Keratinocyte (primary cell): ENCODE measurements at regions not wholly inside any gene's neighbourhood (a gene's known extent, or its start where the extent isn't known, plus 50 kb on each side); places are given as distances from the start of the nearest gene placed in this dataset.

ENCODE experiments used
- DNase-seq: peaks from one replicate; pipeline ENCODE4 v3.0.0-alpha.2; 2011; ENCODE audit warnings: low read depth, missing footprints, low spot score
- FAIRE-seq: peaks from 2 replicates; lab custom pipeline; 2011; peaks lifted over from hg19 to GRCh38; lab: Jason Lieb, UNC
- H2AFZ ChIP-seq: 2 replicates; pipeline ENCODE4 v1.6.0; 2012; ENCODE audit warnings: low read length, control low read depth, inconsistent platforms; ENCODE audit not compliant: control insufficient read depth
- H3K27ac ChIP-seq: 2 replicates; pipeline ENCODE4 v1.5.1; 2011; ENCODE audit warnings: low read length; ENCODE audit not compliant: control insufficient read depth, insufficient read depth
- H3K27me3 ChIP-seq: 3 replicates; pipeline ENCODE4 v1.6.0; 2011; ENCODE audit warnings: low read length; ENCODE audit not compliant: control insufficient read depth, insufficient read depth; ENCODE audit errors: extremely low read depth
- H3K36me3 ChIP-seq, 2 experiments: 2 replicates in 1 of 2; 3 replicates in 1 of 2; pipeline ENCODE4 v1.5.1; 2011; ENCODE audit warnings: low read length in 2 of 2, mild to moderate bottlenecking in 1 of 2; ENCODE audit not compliant: control insufficient read depth in 2 of 2, insufficient read depth in 2 of 2; ENCODE audit errors: extremely low read depth in 1 of 2
- H3K4me1 ChIP-seq: 3 replicates; pipeline ENCODE4 v1.5.1; 2011; ENCODE audit warnings: low read length; ENCODE audit not compliant: control insufficient read depth, insufficient read depth; ENCODE audit errors: extremely low read depth
- H3K4me2 ChIP-seq: 3 replicates; pipeline ENCODE4 v1.6.0; 2011; ENCODE audit warnings: low read depth, low read length; ENCODE audit not compliant: control insufficient read depth, insufficient read depth; ENCODE audit errors: extremely low read depth
- H3K4me3 ChIP-seq, 3 experiments: fragments of 200-600 bp in 1 of 3; sonication (generic) in 1 of 3; 2 replicates in 2 of 3; 3 replicates in 1 of 3; pipeline ENCODE4 v1.5.1; 2011 to 2016; ENCODE audit warnings: low read length in 3 of 3, mild to moderate bottlenecking in 3 of 3, control low read depth in 2 of 3, inconsistent platforms in 1 of 3, low read depth in 1 of 3, mixed read lengths in 1 of 3, mixed run types in 1 of 3, moderate library complexity in 1 of 3; ENCODE audit not compliant: control insufficient read depth in 2 of 3, insufficient read depth in 2 of 3; ENCODE audit errors: extremely low read depth in 1 of 3
- H3K79me2 ChIP-seq: 2 replicates; pipeline ENCODE4 v1.6.0; 2012; ENCODE audit warnings: low read length; ENCODE audit not compliant: control insufficient read depth, insufficient read depth
- H3K9ac ChIP-seq: 3 replicates; pipeline ENCODE4 v1.6.0; 2011; ENCODE audit warnings: low read length; ENCODE audit not compliant: control insufficient read depth, insufficient read depth; ENCODE audit errors: extremely low read depth
- H3K9me1 ChIP-seq: 3 replicates; pipeline ENCODE4 v1.6.0; 2011; ENCODE audit warnings: low read length; ENCODE audit not compliant: control insufficient read depth, insufficient read depth; ENCODE audit errors: extremely low read depth
- H3K9me3 ChIP-seq: 2 replicates; pipeline ENCODE4 v1.5.1; 2012; ENCODE audit warnings: low read depth, low read length; ENCODE audit not compliant: control insufficient read depth
- H4K20me1 ChIP-seq: 3 replicates; pipeline ENCODE4 v1.6.0; 2011; ENCODE audit warnings: low read length; ENCODE audit not compliant: control insufficient read depth, insufficient read depth; ENCODE audit errors: extremely low read depth
- CTCF ChIP-seq, 3 experiments: IDR thresholded peaks in 1 of 3; conservative IDR thresholded peaks in 1 of 3; optimal IDR thresholded peaks in 1 of 3; 2 replicates in 2 of 3; 3 replicates in 1 of 3; pipeline versions ENCODE3 to v1.5.1; 2011; ENCODE audit warnings: low read length in 3 of 3, mild to moderate bottlenecking in 3 of 3, moderate library complexity in 2 of 3, control low read depth in 1 of 3, inconsistent platforms in 1 of 3; ENCODE audit not compliant: insufficient read depth in 2 of 3; ENCODE audit errors: extremely low read depth in 1 of 3
- EZH2 ChIP-seq: IDR thresholded peaks from one replicate; pipeline ENCODE4 v1.6.1; 2012; ENCODE audit warnings: inconsistent platforms, mild to moderate bottlenecking, low read length, moderate library complexity
- dilution Hi-C: fragments of 300-500 bp; cut with MboI; formaldehyde crosslinking; loops from one replicate; pipeline ENCODE4 v1.7.0; 2020; ENCODE audit warnings: low sequenced_read_pairs; ENCODE audit not compliant: extremely low pct_ligation_motif_present

GRCh38 chr18:56389190-56389589, 249.2 kb downstream of the TXNL1 start:
- H3K4me3 ChIP-seq: no peak overlapping the region
- no peaks in the 10 kb centered on the region for H4K20me1 ChIP-seq
- peak in 1 of 3 experiments; percentile 10 for TF ChIP-seq CTCF (optimal IDR thresholded peaks at IDR 0.05 in 1 of 3, IDR thresholded peaks at IDR 0.05 in 1 of 3, conservative IDR thresholded peaks at IDR 0.05 in 1 of 3; ENCODE audit: extremely low read depth in 1 of 3, insufficient read depth in 2 of 3, low read length in 3 of 3)
- TF ChIP-seq EZH2: no peak
- DNase-seq (no peak), FAIRE-seq (no peak)
- H3K27me3 ChIP-seq: no peaks in the 10 kb centered on the region
- H3K4me1 ChIP-seq: no peaks in the 10 kb centered on the region
- no peak overlapping the region for H3K9ac ChIP-seq
- H3K36me3 ChIP-seq: no peaks in the 10 kb centered on the region
- H3K27ac ChIP-seq: no peak overlapping the region
- H3K4me2 ChIP-seq: no peak overlapping the region
- H3K9me3 ChIP-seq: no peaks in the 10 kb centered on the region
- dilution Hi-C loops: no loop called here
- H3K79me2 ChIP-seq: no peaks in the 10 kb centered on the region
- H3K9me1 ChIP-seq: no peaks in the 10 kb centered on the region
- no peak overlapping the region for H2AFZ ChIP-seq

- H3K36me3 ChIP-seq: no peaks in the 10 kb centered on the region
- no peaks in the 10 kb centered on the region for H3K4me1 ChIP-seq
- H3K27ac ChIP-seq: no peak overlapping the region
- TF ChIP-seq CTCF (optimal IDR thresholded peaks at IDR 0.05 in 1 of 3, IDR thresholded peaks at IDR 0.05 in 1 of 3, conservative IDR thresholded peaks at IDR 0.05 in 1 of 3; ENCODE audit: extremely low read depth in 1 of 3, insufficient read depth in 2 of 3, low read length in 3 of 3) (no peak), EZH2 (no peak)
- no peaks in the 10 kb centered on the region for H3K9me1 ChIP-seq
- dilution Hi-C loops: no loop called here
- H3K27me3 ChIP-seq: no peaks in the 10 kb centered on the region
- DNase-seq (no peak), FAIRE-seq (no peak)
- no peaks in the 10 kb centered on the region for H4K20me1 ChIP-seq
- H2AFZ ChIP-seq: no peak overlapping the region
- no peak overlapping the region for H3K9ac ChIP-seq
- no peaks in the 10 kb centered on the region for H3K9me3 ChIP-seq
- no peak overlapping the region for H3K4me3 ChIP-seq
- no peak overlapping the region for H3K4me2 ChIP-seq
- no peaks in the 10 kb centered on the region for H3K79me2 ChIP-seq
These were observed 249.8 kb downstream of the TXNL1 start for GRCh38 chr18:56388571-56388970.
